ENCODE measurements at regions not wholly inside any gene's neighbourhood (a gene's known extent, or its start where the extent isn't known, plus 50 kb on each side); places are given as distances from the start of the nearest gene placed in this dataset.

GRCh38 chr7:54097886-54098285 lies 444.3 kb upstream of the VSTM2A start:
- in situ Hi-C loops (cut with MboI) = no loop called here
- no peak for TF ChIP-seq EZH2phosphoT487 (IDR thresholded peaks at IDR 0.05; ENCODE audit: insufficient read depth, low read depth)
- no peak for TF ChIP-seq EZH2 (IDR thresholded peaks at IDR 0.05; ENCODE audit: insufficient read depth, poor library complexity, severe bottlenecking)
- no peaks in the 10 kb centered on the region for H4K20me1 ChIP-seq (ENCODE audit: insufficient read depth)
- WGBS, 2 experiments (ENCODE audit: low coverage in 1 of 2, low lambda C conversion rate in 2 of 2, missing lambda C conversion rate in 2 of 2) = 4 to 19% methylated on average over 1 of the region's 1 CpG
- H3K36me3 ChIP-seq (ENCODE audit: low read depth) = no peaks in the 10 kb centered on the region
- H2AFZ ChIP-seq = no peak overlapping the region
- H3F3A ChIP-seq (ENCODE audit: insufficient read depth) = no peaks in the 10 kb centered on the region
- H3K4me3 ChIP-seq = no peak overlapping the region
- H3K79me2 ChIP-seq (ENCODE audit: insufficient read depth) = no peaks in the 10 kb centered on the region
- H3K4me2 ChIP-seq (ENCODE audit: unreplicated experiment) = no peak overlapping the region
- DNase-seq = no peak
- no peaks in the 10 kb centered on the region for H3K9me2 ChIP-seq (ENCODE audit: insufficient read depth)
- no peak overlapping the region for H3K27ac ChIP-seq
- H3K9ac ChIP-seq = no peak overlapping the region
- no peaks in the 10 kb centered on the region for H3K27me3 ChIP-seq (replicated peaks; ENCODE audit: insufficient read depth)
- no peaks in the 10 kb centered on the region for H3K9me3 ChIP-seq (ENCODE audit: low read depth)
- H3K4me1 ChIP-seq (ENCODE audit: insufficient read depth) = no peaks in the 10 kb centered on the region

DNA sequence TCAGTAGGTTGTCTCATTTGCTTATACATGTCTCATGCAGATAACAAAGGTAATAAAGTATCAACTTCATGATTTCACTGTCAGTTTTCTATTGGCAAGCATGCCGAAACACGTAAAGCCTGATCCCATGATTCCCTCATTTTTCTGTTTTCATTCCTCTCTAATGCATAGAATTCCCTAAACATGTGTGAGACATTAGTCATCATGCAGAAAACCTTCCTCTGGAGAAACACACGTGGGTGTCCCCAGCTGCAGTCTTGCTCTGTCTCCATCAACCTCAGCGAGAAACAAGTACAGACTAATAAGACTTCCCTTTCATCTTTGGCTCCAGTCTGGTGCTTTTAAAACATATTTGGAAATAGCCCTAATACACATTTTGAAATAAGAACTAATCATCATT lies 432.7 kb upstream of the VSTM2A start:
- H4K20me1 ChIP-seq (ENCODE audit: insufficient read depth) = no peaks in the 10 kb centered on the region
- H3K36me3 ChIP-seq (ENCODE audit: low read depth) = no peaks in the 10 kb centered on the region
- no peaks in the 10 kb centered on the region for H3F3A ChIP-seq (ENCODE audit: insufficient read depth)
- H3K27ac ChIP-seq = no peak overlapping the region
- H3K79me2 ChIP-seq (ENCODE audit: insufficient read depth) = no peaks in the 10 kb centered on the region
- H3K9me3 ChIP-seq (ENCODE audit: low read depth) = no peaks in the 10 kb centered on the region
- no peak for TF ChIP-seq EZH2 (IDR thresholded peaks at IDR 0.05; ENCODE audit: insufficient read depth, poor library complexity, severe bottlenecking)
- TF ChIP-seq EZH2phosphoT487 (IDR thresholded peaks at IDR 0.05; ENCODE audit: insufficient read depth, low read depth) = no peak
- no peaks in the 10 kb centered on the region for H3K4me1 ChIP-seq (ENCODE audit: insufficient read depth)
- no peak for DNase-seq
- H3K9ac ChIP-seq = no peak overlapping the region
- 4 to 7% methylated on average over 4 of the region's 4 CpGs for WGBS, 2 experiments (ENCODE audit: low coverage in 1 of 2, low lambda C conversion rate in 2 of 2, missing lambda C conversion rate in 2 of 2)
- H3K9me2 ChIP-seq (ENCODE audit: insufficient read depth) = no peaks in the 10 kb centered on the region
- in situ Hi-C loops (cut with MboI) = no loop called here
- H3K27me3 ChIP-seq (replicated peaks; ENCODE audit: insufficient read depth) = no peaks in the 10 kb centered on the region
- H2AFZ ChIP-seq = no peak overlapping the region
- no peak overlapping the region for H3K4me3 ChIP-seq
- H3K4me2 ChIP-seq (ENCODE audit: unreplicated experiment) = no peak overlapping the region

- TF ChIP-seq EZH2 (IDR thresholded peaks at IDR 0.05; ENCODE audit: insufficient read depth, poor library complexity, severe bottlenecking) = no peak
- TF ChIP-seq EZH2phosphoT487 (IDR thresholded peaks at IDR 0.05; ENCODE audit: insufficient read depth, low read depth) = no peak
- in situ Hi-C loops (cut with MboI) = no loop called here
- Histone ChIP-seq H3K27me3 (replicated peaks; ENCODE audit: insufficient read depth) (no peaks in the 10 kb centered on the region), H3K9me2 (ENCODE audit: insufficient read depth) (no peaks in the 10 kb centered on the region), H3K4me1 (ENCODE audit: insufficient read depth) (no peaks in the 10 kb centered on the region), H3K4me3 (no peak overlapping the region), H4K20me1 (ENCODE audit: insufficient read depth) (no peaks in the 10 kb centered on the region), H3K9me3 (ENCODE audit: low read depth) (no peaks in the 10 kb centered on the region), H3K4me2 (ENCODE audit: unreplicated experiment) (no peak overlapping the region), H3K79me2 (ENCODE audit: insufficient read depth) (no peaks in the 10 kb centered on the region), H3F3A (ENCODE audit: insufficient read depth) (no peaks in the 10 kb centered on the region), H2AFZ (no peak overlapping the region), H3K9ac (no peak overlapping the region), H3K27ac (no peak overlapping the region), H3K36me3 (ENCODE audit: low read depth) (no peaks in the 10 kb centered on the region)
- 17% methylated on average over 6 of the region's 6 CpGs for WGBS, 2 experiments (ENCODE audit: low coverage in 1 of 2, low lambda C conversion rate in 2 of 2, missing lambda C conversion rate in 2 of 2)
- DNase-seq = no peak
Measured at GRCh38 chr7:54111814-54112511, 430.2 kb upstream of the VSTM2A start.

DNA sequence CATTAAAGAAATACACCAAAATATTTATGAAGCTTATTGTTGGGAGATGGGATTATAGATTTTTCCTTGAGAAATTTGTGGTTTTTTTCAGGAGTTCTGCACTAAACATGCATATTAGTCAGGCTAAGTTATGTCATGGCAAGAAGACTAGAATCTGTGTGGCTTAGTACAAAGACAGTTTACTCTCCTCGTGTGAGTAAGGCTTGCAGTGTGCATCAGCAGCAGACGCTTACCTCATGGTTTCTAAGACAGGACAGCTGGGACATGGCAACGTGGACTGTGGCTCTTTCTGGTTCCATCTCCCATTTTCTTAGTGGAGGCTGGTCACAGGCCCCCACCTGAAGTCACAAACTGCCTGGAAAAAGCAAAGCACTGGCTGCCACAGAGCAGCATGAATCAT lies 429.6 kb upstream of the VSTM2A start:
- H3K27me3 ChIP-seq (replicated peaks; ENCODE audit: insufficient read depth) = no peaks in the 10 kb centered on the region
- DNase-seq = no peak
- H3K9me2 ChIP-seq (ENCODE audit: insufficient read depth) = no peaks in the 10 kb centered on the region
- no peak overlapping the region for H3K4me2 ChIP-seq (ENCODE audit: unreplicated experiment)
- no peaks in the 10 kb centered on the region for H4K20me1 ChIP-seq (ENCODE audit: insufficient read depth)
- H3K4me1 ChIP-seq (ENCODE audit: insufficient read depth) = no peaks in the 10 kb centered on the region
- H3K4me3 ChIP-seq = no peak overlapping the region
- H3K79me2 ChIP-seq (ENCODE audit: insufficient read depth) = no peaks in the 10 kb centered on the region
- H3K9ac ChIP-seq = no peak overlapping the region
- in situ Hi-C loops (cut with MboI) = no loop called here
- no peak overlapping the region for H3K27ac ChIP-seq
- H2AFZ ChIP-seq = no peak overlapping the region
- 11 to 12% methylated on average over 3 of the region's 3 CpGs for WGBS, 2 experiments (ENCODE audit: low coverage in 1 of 2, low lambda C conversion rate in 2 of 2, missing lambda C conversion rate in 2 of 2)
- H3K9me3 ChIP-seq (ENCODE audit: low read depth) = no peaks in the 10 kb centered on the region
- H3K36me3 ChIP-seq (ENCODE audit: low read depth) = no peaks in the 10 kb centered on the region
- no peak for TF ChIP-seq EZH2 (IDR thresholded peaks at IDR 0.05; ENCODE audit: insufficient read depth, poor library complexity, severe bottlenecking)
- no peak for TF ChIP-seq EZH2phosphoT487 (IDR thresholded peaks at IDR 0.05; ENCODE audit: insufficient read depth, low read depth)
- H3F3A ChIP-seq (ENCODE audit: insufficient read depth) = no peaks in the 10 kb centered on the region
